Right atrium auricular region (tissue), 2 donors: ENCODE measurements at regions not wholly inside any gene's neighbourhood (a gene's known extent, or its start where the extent isn't known, plus 50 kb on each side); places are given as distances from the start of the nearest gene placed in this dataset.

Experiments used
- DNase-seq: peaks from one replicate; pipeline ENCODE4 v3.0.0-alpha.2; 2019; ENCODE audit warnings: low spot score
- H3K27ac ChIP-seq, 2 donors: fragments of 200-600 bp; sonication (generic); 1 replicate in 1 of 2; 2 replicates in 1 of 2; pipeline ENCODE4 v1.5.1; 2016 to 2019
- H3K27me3 ChIP-seq, 2 donors: fragments of 200-600 bp; sonication (generic); one replicate each; pipeline versions ENCODE4 v1.5.1 to v1.6.0; 2017 to 2019
- H3K36me3 ChIP-seq: fragments of 200-600 bp; sonication (generic); one replicate; pipeline ENCODE4 v1.5.1; 2016
- H3K4me1 ChIP-seq, 2 donors: fragments of 200-600 bp; sonication (generic); one replicate each; pipeline versions ENCODE4 v1.5.1 to v1.6.0; 2017 to 2019
- H3K4me3 ChIP-seq, 2 donors: fragments of 200-600 bp; sonication (generic); 1 replicate in 1 of 2; 2 replicates in 1 of 2; pipeline ENCODE4 v1.5.1; 2017 to 2019; ENCODE audit warnings: mild to moderate bottlenecking in 1 of 2, moderate library complexity in 1 of 2
- H3K9me3 ChIP-seq, 2 donors: fragments of 200-600 bp; sonication (generic); one replicate each; pipeline ENCODE4 v1.5.1; 2019
- CTCF ChIP-seq, 2 donors: fragments of 200-600 bp; sonication (generic); IDR thresholded peaks; one replicate each; pipeline ENCODE4 v1.5.1; 2019; ENCODE audit warnings: antibody characterized with exemption in 2 of 2

GRCh38 chr3:102017784-102018183, 168.5 kb downstream of the NFKBIZ start:
- no peak for TF ChIP-seq CTCF (IDR thresholded peaks at IDR 0.05)
- H3K27ac ChIP-seq = no peak overlapping the region
- no peak overlapping the region for H3K4me3 ChIP-seq
- no peak for DNase-seq
- no peaks in the 10 kb centered on the region for H3K9me3 ChIP-seq
- no peaks in the 10 kb centered on the region for H3K36me3 ChIP-seq
- no peaks in the 10 kb centered on the region for H3K4me1 ChIP-seq
- no peaks in the 10 kb centered on the region for H3K27me3 ChIP-seq

GRCh38 chr3:102018551-102018950, 169.2 kb downstream of the NFKBIZ start:
- Histone ChIP-seq H3K36me3 (no peaks in the 10 kb centered on the region), H3K27ac (no peak overlapping the region), H3K27me3 (no peaks in the 10 kb centered on the region), H3K4me3 (no peak overlapping the region), H3K9me3 (no peaks in the 10 kb centered on the region), H3K4me1 (no peaks in the 10 kb centered on the region)
- TF ChIP-seq CTCF (IDR thresholded peaks at IDR 0.05) = no peak
- no peak for DNase-seq

GRCh38 chr3:102020735-102021134, 171.4 kb downstream of the NFKBIZ start:
- Histone ChIP-seq H3K36me3 (no peaks in the 10 kb centered on the region), H3K9me3 (no peaks in the 10 kb centered on the region), H3K4me3 (no peak overlapping the region), H3K27me3 (no peaks in the 10 kb centered on the region), H3K4me1 (no peaks in the 10 kb centered on the region), H3K27ac (no peak overlapping the region)
- no peak for DNase-seq
- TF ChIP-seq CTCF (IDR thresholded peaks at IDR 0.05) = no peak

- no peaks in the 10 kb centered on the region for H3K9me3 ChIP-seq
- no peak overlapping the region for H3K27ac ChIP-seq
- no peak overlapping the region for H3K4me3 ChIP-seq
- H3K27me3 ChIP-seq = no peaks in the 10 kb centered on the region
- H3K4me1 ChIP-seq = no peaks in the 10 kb centered on the region
- H3K36me3 ChIP-seq = no peaks in the 10 kb centered on the region
- no peak for TF ChIP-seq CTCF (IDR thresholded peaks at IDR 0.05)
- no peak for DNase-seq
These were observed 175.1 kb downstream of the NFKBIZ start for GRCh38 chr3:102024270-102024904.

- TF ChIP-seq CTCF (IDR thresholded peaks at IDR 0.05) = no peak
- H3K27ac ChIP-seq = no peak overlapping the region
- no peaks in the 10 kb centered on the region for H3K4me1 ChIP-seq
- H3K36me3 ChIP-seq = no peaks in the 10 kb centered on the region
- no peaks in the 10 kb centered on the region for H3K9me3 ChIP-seq
- no peak overlapping the region for H3K4me3 ChIP-seq
- DNase-seq = no peak
- H3K27me3 ChIP-seq = no peaks in the 10 kb centered on the region
These were observed 176.4 kb downstream of the NFKBIZ start for GRCh38 chr3:102025606-102026270.

GRCh38 chr3:102026656-102027055, 177.3 kb downstream of the NFKBIZ start:
- Histone ChIP-seq H3K27me3 (no peaks in the 10 kb centered on the region), H3K27ac (no peak overlapping the region), H3K4me1 (no peaks in the 10 kb centered on the region), H3K9me3 (no peaks in the 10 kb centered on the region), H3K4me3 (no peak overlapping the region), H3K36me3 (no peaks in the 10 kb centered on the region)
- TF ChIP-seq CTCF (IDR thresholded peaks at IDR 0.05) = no peak
- DNase-seq = no peak
